ENCODE measurements at regions not wholly inside any gene's neighbourhood (a gene's known extent, or its start where the extent isn't known, plus 50 kb on each side); places are given as distances from the start of the nearest gene placed in this dataset.

- no peaks in the 10 kb centered on the region for H3K79me2 ChIP-seq (ENCODE audit: control insufficient read depth, insufficient read depth, low read length)
- no peaks in the 10 kb centered on the region for H3K27me3 ChIP-seq (replicated peaks in 1 of 4; ENCODE audit: control extremely low read depth in 1 of 4, control insufficient read depth in 3 of 4, insufficient read depth in 4 of 4, low read length in 3 of 4)
- WGBS (ENCODE audit: insufficient coverage): no CpG with 5 or more reads among the region's 1 CpG
- H2AFZ ChIP-seq (ENCODE audit: insufficient read depth, low read depth, low read length, poor library complexity, severe bottlenecking): no peak overlapping the region
- no peaks in the 10 kb centered on the region for H3K4me1 ChIP-seq (ENCODE audit: control insufficient read depth in 2 of 2, insufficient read depth in 2 of 2, low read length in 2 of 2)
- H3K36me3 ChIP-seq (replicated peaks in 1 of 2; ENCODE audit: control extremely low read depth in 1 of 2, control insufficient read depth in 1 of 2, extremely low read depth in 1 of 2, insufficient read depth in 2 of 2, low read length in 1 of 2): no peaks in the 10 kb centered on the region
- H4K20me1 ChIP-seq (ENCODE audit: control insufficient read depth, insufficient read depth, low read length, poor library complexity, severe bottlenecking): no peaks in the 10 kb centered on the region
- H3K27ac Mint-ChIP-seq: no peak overlapping the region
- CTCF ChIA-PET: no interaction called here
- DNase-seq (no peak), ATAC-seq (ENCODE audit: low read depth) (no peak)
- H3K4me3 ChIP-seq (ENCODE audit: control extremely low read depth in 1 of 5, extremely low read depth in 1 of 5, insufficient read depth in 1 of 5, low read depth in 2 of 5, low read length in 4 of 5): no peak overlapping the region
- H3K27ac ChIP-seq (ENCODE audit: low read length in 2 of 2): no peak overlapping the region
- H3K4me3 Mint-ChIP-seq: no peak overlapping the region
- H3K4me2 ChIP-seq (replicated peaks; ENCODE audit: low read depth, low read length, poor library complexity, severe bottlenecking): no peak overlapping the region
- no peak for TF ChIP-seq CTCF (IDR thresholded peaks at IDR 0.05)
- no peak for TF ChIP-seq EZH2 (IDR thresholded peaks at IDR 0.05; ENCODE audit: borderline replicate concordance, insufficient read depth, low read depth, low read length, poor library complexity, severe bottlenecking)
- no peak overlapping the region for H3K9ac ChIP-seq (ENCODE audit: low read length)
- intact Hi-C loops (cut with micrococcal nuclease): no loop called here
- H3K27me3 Mint-ChIP-seq: no peaks in the 10 kb centered on the region
- peaks cover 7% of the 10 kb centered on the region for H3K9me3 Mint-ChIP-seq (ENCODE audit: insufficient read depth)
- no peaks in the 10 kb centered on the region for H3K9me3 ChIP-seq (ENCODE audit: control extremely low read depth in 1 of 3, control insufficient read depth in 2 of 3, insufficient read depth in 1 of 3, low read length in 2 of 3)
- POLR2A ChIA-PET: no interaction called here
- no peaks in the 10 kb centered on the region for H3K4me1 Mint-ChIP-seq
Measured at GRCh38 chr11:97732011-97732632, 1288.6 kb upstream of the CNTN5 start.

GRCh38 chr11:97738751-97739150 is 1282.0 kb upstream of the CNTN5 start:
- Histone ChIP-seq H3K4me3 (ENCODE audit: control extremely low read depth in 1 of 5, extremely low read depth in 1 of 5, insufficient read depth in 1 of 5, low read depth in 2 of 5, low read length in 4 of 5) (no peak overlapping the region), H2AFZ (ENCODE audit: insufficient read depth, low read depth, low read length, poor library complexity, severe bottlenecking) (no peak overlapping the region), H3K4me1 (ENCODE audit: control insufficient read depth in 2 of 2, insufficient read depth in 2 of 2, low read length in 2 of 2) (no peaks in the 10 kb centered on the region), H3K79me2 (ENCODE audit: control insufficient read depth, insufficient read depth, low read length) (no peaks in the 10 kb centered on the region), H3K27ac (ENCODE audit: low read length in 2 of 2) (no peak overlapping the region), H4K20me1 (ENCODE audit: control insufficient read depth, insufficient read depth, low read length, poor library complexity, severe bottlenecking) (no peaks in the 10 kb centered on the region), H3K9ac (ENCODE audit: low read length) (no peak overlapping the region), H3K9me3 (ENCODE audit: control extremely low read depth in 1 of 3, control insufficient read depth in 2 of 3, insufficient read depth in 1 of 3, low read length in 2 of 3) (peaks cover 1 to 5% (median 3%) of the 10 kb centered on the region in 3 donors), H3K4me2 (replicated peaks; ENCODE audit: low read depth, low read length, poor library complexity, severe bottlenecking) (no peak overlapping the region), H3K36me3 (replicated peaks in 1 of 2; ENCODE audit: control extremely low read depth in 1 of 2, control insufficient read depth in 1 of 2, extremely low read depth in 1 of 2, insufficient read depth in 2 of 2, low read length in 1 of 2) (no peaks in the 10 kb centered on the region), H3K27me3 (replicated peaks in 1 of 4; ENCODE audit: control extremely low read depth in 1 of 4, control insufficient read depth in 3 of 4, insufficient read depth in 4 of 4, low read length in 3 of 4) (no peaks in the 10 kb centered on the region)
- intact Hi-C loops (cut with micrococcal nuclease): no loop called here
- Mint-ChIP-seq H3K27ac (no peak overlapping the region), H3K4me1 (no peaks in the 10 kb centered on the region), H3K4me3 (no peak overlapping the region), H3K9me3 (ENCODE audit: insufficient read depth) (peaks cover 4% of the 10 kb centered on the region), H3K27me3 (no peaks in the 10 kb centered on the region)
- ChIA-PET POLR2A (no interaction called here), CTCF (no interaction called here)
- WGBS (ENCODE audit: insufficient coverage): no CpG with 5 or more reads among the region's 2 CpGs
- TF ChIP-seq CTCF (IDR thresholded peaks at IDR 0.05) (no peak), EZH2 (IDR thresholded peaks at IDR 0.05; ENCODE audit: borderline replicate concordance, insufficient read depth, low read depth, low read length, poor library complexity, severe bottlenecking) (no peak)
- DNase-seq (no peak), ATAC-seq (ENCODE audit: low read depth) (no peak)
